ENCODE measurements at regions not wholly inside any gene's neighbourhood (a gene's known extent, or its start where the extent isn't known, plus 50 kb on each side); places are given as distances from the start of the nearest gene placed in this dataset.

- Histone ChIP-seq H2AFZ (ENCODE audit: low read length) (no peak overlapping the region), H3K4me2 (ENCODE audit: low read depth, low read length) (peak overlapping the region; percentile 36; the same call in 1 of the 2 replicates), H3K27me3 (ENCODE audit: control insufficient read depth in 1 of 2, insufficient read depth in 2 of 2, low read length in 2 of 2) (peaks cover 0 to 54% of the 10 kb centered on the region in 2 experiments; a peak in 4 of 5 replicates), H3K79me2 (ENCODE audit: insufficient read depth, low read length) (no peaks in the 10 kb centered on the region), H3K4me1 (ENCODE audit: insufficient read depth, low read length) (0 out of 2 replicates have a peak, but pooled peaks cover 7% of the 10 kb centered on the region), H3K4me3 (replicated peaks in 1 of 3; ENCODE audit: insufficient read depth in 1 of 3, low read depth in 2 of 3, low read length in 3 of 3) (peak overlapping the region in 1 of 3 experiments; percentile 33; a peak in 1 of 6 replicates), H3K9ac (ENCODE audit: insufficient read depth, low read depth, low read length) (no peak overlapping the region), H3K36me3 (replicated peaks in 1 of 2; ENCODE audit: control insufficient read depth in 1 of 2, insufficient read depth in 2 of 2, low read length in 2 of 2) (no peaks in the 10 kb centered on the region), H3K9me3 (ENCODE audit: low read length) (no peaks in the 10 kb centered on the region), H3K27ac (ENCODE audit: extremely low read length, insufficient read depth, low read length) (no peak overlapping the region), H4K20me1 (ENCODE audit: insufficient read depth, low read length) (peaks cover 5% of the 10 kb centered on the region; the same call in 1 of the 2 replicates)
- FAIRE-seq (no peak), ATAC-seq (no peak), DNase-seq (ENCODE audit: low spot score) (no peak)
- TF ChIP-seq STAG1 (CRISPR knock-in tag; IDR thresholded peaks at IDR 0.05) = no peak
- no peak for TF ChIP-seq NFATC3 (CRISPR knock-in tag; IDR thresholded peaks at IDR 0.05)
- no peak for TF ChIP-seq TSC22D2 (CRISPR knock-in tag; IDR thresholded peaks at IDR 0.05; ENCODE audit: borderline replicate concordance)
- TF ChIP-seq RFX5 (IDR thresholded peaks at IDR 0.05; ENCODE audit: low read depth, low read length) = peak; percentile 87
- TF ChIP-seq CREBL2 (CRISPR knock-in tag; IDR thresholded peaks at IDR 0.05; ENCODE audit: borderline replicate concordance) = no peak
- TF ChIP-seq NFKBIZ (CRISPR knock-in tag; IDR thresholded peaks at IDR 0.05) = no peak
- no peak for TF ChIP-seq SP140L (CRISPR knock-in tag; IDR thresholded peaks at IDR 0.05; ENCODE audit: borderline replicate concordance)
- TF ChIP-seq ZNF563 (CRISPR knock-in tag; IDR thresholded peaks at IDR 0.05) = no peak
- intact Hi-C loops (cut with micrococcal nuclease; ENCODE audit: unreplicated experiment) (no loop called here), in situ Hi-C loops (cut with HindIII; ENCODE audit: extremely low pct_ligation_motif_present, low pct_unique_long_range_greater_than_20kb) (loop anchor here (10.0 to 25.0 kb wide), 2 partner anchors 700 to 977 kb away; no protein-coding TSS in a partner anchor)
- ChIA-PET POLR2A (no interaction called here), CTCF (ENCODE audit: low intra/inter-chr PET ratio, low total read pairs) (interaction anchor here (2.7 kb wide), 1 partner anchor 706 kb away, joined by 9 read pairs; no protein-coding TSS in a partner anchor)
- WGBS (ENCODE audit: low lambda C conversion rate) = 60% methylated on average over 29 of the region's 63 CpGs
- BruUV-seq (replicated peaks) = no TSS peak
Measured at GRCh38 chr10:30784897-30785605, 155.5 kb upstream of the LYZL2 start.

Measured in HepG2 (cell line).